ENCODE measurements at regions not wholly inside any gene's neighbourhood (a gene's known extent, or its start where the extent isn't known, plus 50 kb on each side); places are given as distances from the start of the nearest gene placed in this dataset.

GRCh38 chr4:3391422-3391821, 50.3 kb upstream of the HGFAC start:
- TF ChIP-seq POLR2A (IDR thresholded peaks at IDR 0.05) (no peak), EP300 (IDR thresholded peaks at IDR 0.05) (no peak), CTCF (IDR thresholded peaks at IDR 0.05) (no peak), POLR2AphosphoS5 (IDR thresholded peaks at IDR 0.05) (no peak)
- H3K4me1 ChIP-seq = peaks cover 0 to 34% (median 15%) of the 10 kb centered on the region in 3 donors
- WGBS, 2 donors (ENCODE audit: low coverage in 1 of 2) = 86 to 87% methylated on average over 3 to 6 of the region's 9 CpGs
- no peak overlapping the region for H3K4me3 ChIP-seq
- H3K27me3 ChIP-seq = no peaks in the 10 kb centered on the region
- no peak for ATAC-seq
- no peaks in the 10 kb centered on the region for H3K9me3 ChIP-seq
- H3K36me3 ChIP-seq = peaks cover 0 to 3% of the 10 kb centered on the region in 2 donors
- H3K27ac ChIP-seq = no peak overlapping the region
